GM10248 (cell line): ENCODE measurements at regions not wholly inside any gene's neighbourhood (a gene's known extent, or its start where the extent isn't known, plus 50 kb on each side); places are given as distances from the start of the nearest gene placed in this dataset.
"Not testable (repeated sequence)": the region's sequence is repeated elsewhere in the genome, so short reads cannot be mapped to it uniquely, and the experiment has no call there.

Experiments
- CTCF ChIA-PET: fragments of 300-600 bp; sonication (Branson Sonifier 250); formaldehyde crosslinking; extraction: SDS; loops from one replicate; lab custom pipeline; 2021; ENCODE audit warnings: antibody characterized with exemption; lab: Yijun Ruan, JAX
- POLR2A ChIA-PET: fragments of 350-650 bp; sonication (Branson Sonifier 250); formaldehyde crosslinking; extraction: SDS; loops from one replicate; lab custom pipeline; 2020; ENCODE audit warnings: antibody characterized with exemption; lab: Yijun Ruan, JAX
- DNase-seq: peaks from one replicate; pipeline ENCODE4 v3.0.0; 2012; ENCODE audit errors: extremely low spot score
- CTCF ChIP-seq: IDR thresholded peaks from 2 replicates; pipeline ENCODE4 v1.5.1; 2012; ENCODE audit warnings: mild to moderate bottlenecking, low read depth; ENCODE audit errors: extremely low read depth, missing control alignments, control extremely low read depth

GRCh38 chr3:66934041-66934440, 64.1 kb upstream of the KBTBD8 start:
- ChIA-PET CTCF (no interaction called here), POLR2A (no interaction called here)
- TF ChIP-seq CTCF = no peak
- DNase-seq = no peak

- DNase-seq = no peak
- TF ChIP-seq CTCF = no peak
- ChIA-PET CTCF (no interaction called here), POLR2A (no interaction called here)
Observed at GRCh38 chr3:66934725-66935124, 63.4 kb upstream of the KBTBD8 start.

- DNase-seq, CTCF ChIA-PET, POLR2A ChIA-PET: not testable (repeated sequence)
Observed at GRCh38 chr3:66937041-66937440, 61.1 kb upstream of the KBTBD8 start.

- ChIA-PET CTCF (interaction anchor here (0.6 to 2.8 kb wide), 20 partner anchors 7 to 1952 kb away, joined by 3 to 21 read pairs (median 5); no protein-coding TSS in a partner anchor), POLR2A (no interaction called here)
- peak; percentile 68 for TF ChIP-seq CTCF
- peak; percentile 29 for DNase-seq
Observed at GRCh38 chr3:66938338-66938963, 59.7 kb upstream of the KBTBD8 start.

GRCh38 chr3:66948041-66948440, 50.1 kb upstream of the KBTBD8 start:
- DNase-seq = no peak
- CTCF ChIA-PET = interaction anchor here (2.4 kb wide), 1 partner anchor 9 kb away, joined by 9 read pairs; no protein-coding TSS in a partner anchor
- no peak for TF ChIP-seq CTCF
- POLR2A ChIA-PET = no interaction called here
